A673 (cell line): ENCODE measurements at regions not wholly inside any gene's neighbourhood (a gene's known extent, or its start where the extent isn't known, plus 50 kb on each side); places are given as distances from the start of the nearest gene placed in this dataset.

ENCODE experiments used
- BruUV-seq: library from RNA; stranded (reverse); fragments of 400-500 nt; replicated peaks from 2 replicates; lab custom pipeline; 2021; lab: Mats Ljungman, UMichigan
- CTCF ChIA-PET: fragments of 300-600 bp; sonication (Branson Sonifier 250); formaldehyde crosslinking; loops from one replicate; lab custom pipeline; 2022; ENCODE audit warnings: antibody characterized with exemption; lab: Charles Lee
- POLR2A ChIA-PET: fragments of 300-600 bp; sonication (Branson Sonifier 250); formaldehyde crosslinking; loops from one replicate; lab custom pipeline; 2022; ENCODE audit warnings: antibody characterized with exemption; ENCODE audit not compliant: low non-redundant PET; lab: Charles Lee
- DNase-seq: peaks from one replicate; pipeline ENCODE4 v3.0.0-alpha.2; 2015; ENCODE audit warnings: low spot score
- H3K27ac ChIP-seq: fragments of 200-600 bp; sonication (generic); 2 replicates; pipeline ENCODE4 v1.5.1; 2016; ENCODE audit warnings: mixed run types, low read depth, mild to moderate bottlenecking, mixed read lengths, antibody characterized with exemption, low read length; ENCODE audit not compliant: poor library complexity, severe bottlenecking
- H3K27me3 ChIP-seq: fragments of 200-600 bp; sonication (generic); replicated peaks from 2 replicates; pipeline ENCODE4 v1.6.1; 2017; ENCODE audit warnings: mixed run types, low read depth, mild to moderate bottlenecking, mixed read lengths, antibody characterized with exemption, low read length; ENCODE audit not compliant: insufficient read depth, poor library complexity
- H3K36me3 ChIP-seq: fragments of 200-600 bp; sonication (generic); 2 replicates; pipeline ENCODE4 v1.6.1; 2016; ENCODE audit warnings: mixed run types, mild to moderate bottlenecking, mixed read lengths, antibody characterized with exemption, low read length; ENCODE audit not compliant: insufficient read depth, poor library complexity, severe bottlenecking
- H3K4me1 ChIP-seq: fragments of 200-600 bp; sonication (generic); 2 replicates; pipeline ENCODE4 v1.6.1; 2017; ENCODE audit warnings: mixed run types, mild to moderate bottlenecking, mixed read lengths, antibody characterized with exemption, low read length; ENCODE audit not compliant: insufficient read depth, poor library complexity, severe bottlenecking
- H3K4me3 ChIP-seq: fragments of 200-600 bp; sonication (generic); 2 replicates; pipeline ENCODE4 v1.5.1; 2016; ENCODE audit warnings: low read depth, mixed run types, mild to moderate bottlenecking, mixed read lengths, low read length; ENCODE audit not compliant: poor library complexity, severe bottlenecking
- H3K9me3 ChIP-seq: fragments of 200-600 bp; sonication (generic); 2 replicates; pipeline ENCODE4 v1.6.1; 2016; ENCODE audit warnings: mixed run types, low read depth, mild to moderate bottlenecking, mixed read lengths, antibody characterized with exemption, low read length; ENCODE audit not compliant: poor library complexity, severe bottlenecking
- CTCF ChIP-seq: fragments of 300-800, 200-600 bp; sonication (generic); conservative IDR thresholded peaks from 2 replicates; pipeline ENCODE4 v1.5.1; 2017; ENCODE audit warnings: low read depth, mild to moderate bottlenecking, antibody characterized with exemption, low read length, moderate library complexity, mixed read lengths
- EZH2 ChIP-seq: fragments of 200-600 bp; sonication (generic); IDR thresholded peaks from 2 replicates; pipeline ENCODE4 v1.6.1; 2017; ENCODE audit warnings: borderline replicate concordance, low read depth, mild to moderate bottlenecking, mixed read lengths, antibody characterized with exemption, low read length; ENCODE audit not compliant: poor library complexity, severe bottlenecking
- intact Hi-C: fragments of 100-400 bp; cut with micrococcal nuclease; formaldehyde crosslinking; loops from one replicate; pipeline ENCODE4 v1.10.0; 2022; ENCODE audit not compliant: unreplicated experiment

- H3K36me3 ChIP-seq = no peaks in the 10 kb centered on the region
- H3K4me1 ChIP-seq = no peaks in the 10 kb centered on the region
- intact Hi-C loops = loop anchor here (10.0 kb wide), 1 partner anchor 270 kb away; no protein-coding TSS in a partner anchor
- DNase-seq = no peak
- H3K4me3 ChIP-seq = no peak overlapping the region
- TF ChIP-seq EZH2 (no peak), CTCF (no peak)
- no peaks in the 10 kb centered on the region for H3K27me3 ChIP-seq
- H3K27ac ChIP-seq = no peak overlapping the region
- POLR2A ChIA-PET = no interaction called here
- CTCF ChIA-PET = no interaction called here
- BruUV-seq = no TSS peak
- peaks cover 3% of the 10 kb centered on the region for H3K9me3 ChIP-seq
Measured at GRCh38 chr6:15894973-15895725, 232.3 kb upstream of the DTNBP1 start.

GRCh38 chr6:15893556-15894253 is 230.9 kb upstream of the DTNBP1 start:
- H3K27me3 ChIP-seq = no peaks in the 10 kb centered on the region
- no peaks in the 10 kb centered on the region for H3K4me1 ChIP-seq
- H3K27ac ChIP-seq = no peak overlapping the region
- no peaks in the 10 kb centered on the region for H3K36me3 ChIP-seq
- BruUV-seq = no TSS peak
- TF ChIP-seq EZH2 = no peak
- TF ChIP-seq CTCF = peak; percentile 58
- no peak overlapping the region for H3K4me3 ChIP-seq
- peak; percentile 48 for DNase-seq
- intact Hi-C loops = loop anchor here (10.0 kb wide), 1 partner anchor 271 kb away; no protein-coding TSS in a partner anchor
- ChIA-PET CTCF (interaction anchor here (0.7 kb wide), 2 partner anchors 26 to 281 kb away, joined by 3 to 4 read pairs; no protein-coding TSS in a partner anchor), POLR2A (no interaction called here)
- peaks cover 3% of the 10 kb centered on the region for H3K9me3 ChIP-seq

- Histone ChIP-seq H3K4me1 (no peaks in the 10 kb centered on the region), H3K9me3 (peaks cover 3% of the 10 kb centered on the region), H3K4me3 (no peak overlapping the region), H3K27me3 (no peaks in the 10 kb centered on the region), H3K27ac (no peak overlapping the region), H3K36me3 (no peaks in the 10 kb centered on the region)
- no peak for TF ChIP-seq EZH2
- TF ChIP-seq CTCF = no peak
- no peak for DNase-seq
- CTCF ChIA-PET = no interaction called here
- intact Hi-C loops = loop anchor here (10.0 kb wide), 1 partner anchor 272 kb away; no protein-coding TSS in a partner anchor
- POLR2A ChIA-PET = no interaction called here
- BruUV-seq = no TSS peak
Measured at GRCh38 chr6:15892369-15892768, 229.5 kb upstream of the DTNBP1 start.
